KG1 (cell line): ENCODE measurements at regions not wholly inside any gene's neighbourhood (a gene's known extent, or its start where the extent isn't known, plus 50 kb on each side); places are given as distances from the start of the nearest gene placed in this dataset.

Experiments
- DNase-seq: peaks from one replicate; lab custom pipeline; 2025; lab: John Stamatoyannopoulos, UW

DNA sequence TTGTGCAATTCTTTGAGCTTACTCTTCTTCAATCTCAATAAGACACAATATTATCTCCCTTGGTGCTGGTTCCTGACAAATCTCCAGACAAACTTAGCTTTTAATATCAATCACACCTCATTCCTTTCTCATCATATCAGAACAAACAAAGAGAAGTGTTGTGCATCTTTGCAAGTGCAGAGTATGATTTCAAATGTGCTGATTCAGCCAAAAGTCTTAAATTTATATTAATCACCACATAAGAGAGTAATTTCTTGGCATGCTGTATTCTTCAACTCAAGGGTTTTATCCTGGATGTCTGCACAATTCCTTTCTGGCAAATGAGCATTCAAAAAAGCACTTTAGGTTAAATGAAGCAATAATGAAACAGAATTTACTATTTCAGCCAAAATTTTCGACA, 877.8 kb downstream of the ANKRD7 start:
- no peak for DNase-seq

DNA sequence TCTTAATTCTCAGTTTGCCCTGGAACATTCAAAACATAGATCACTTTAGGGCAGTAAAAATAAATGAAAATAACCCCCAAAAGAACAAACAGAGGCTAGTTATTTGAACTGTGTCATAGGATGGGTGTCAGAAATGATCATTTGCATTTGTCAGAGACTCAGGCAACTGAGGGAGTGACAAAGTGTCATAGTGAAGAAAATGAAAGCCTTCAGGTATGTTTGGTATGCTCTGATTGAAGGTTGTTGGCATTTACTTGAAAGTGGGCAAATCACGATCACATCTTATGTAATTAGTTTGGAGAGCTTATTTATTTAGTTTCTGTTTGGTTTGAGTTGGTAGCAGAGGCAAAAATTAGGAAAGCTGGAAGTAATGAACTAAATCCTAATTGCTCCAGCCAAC, 880.9 kb downstream of the ANKRD7 start:
- no peak for DNase-seq

DNA sequence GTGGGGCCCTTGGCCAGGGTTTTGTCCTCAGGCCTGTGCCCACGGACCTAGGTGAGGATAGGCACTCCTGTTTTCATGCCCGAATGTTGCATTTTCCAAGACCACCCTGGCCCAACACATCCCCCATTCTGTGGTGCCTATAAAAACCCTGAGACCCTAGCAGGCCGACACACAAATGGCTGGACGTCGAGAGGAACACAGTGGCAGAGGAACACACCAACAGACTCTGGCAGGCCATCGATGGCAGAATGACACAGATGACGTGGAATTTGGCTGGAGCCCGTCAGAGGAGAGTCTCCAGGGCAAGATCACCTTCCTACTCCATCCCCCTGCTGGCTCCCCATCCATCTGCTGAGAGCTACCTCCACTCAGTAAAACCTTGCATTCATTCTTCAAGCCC, 898.8 kb downstream of the ANKRD7 start:
- no peak for DNase-seq

DNA sequence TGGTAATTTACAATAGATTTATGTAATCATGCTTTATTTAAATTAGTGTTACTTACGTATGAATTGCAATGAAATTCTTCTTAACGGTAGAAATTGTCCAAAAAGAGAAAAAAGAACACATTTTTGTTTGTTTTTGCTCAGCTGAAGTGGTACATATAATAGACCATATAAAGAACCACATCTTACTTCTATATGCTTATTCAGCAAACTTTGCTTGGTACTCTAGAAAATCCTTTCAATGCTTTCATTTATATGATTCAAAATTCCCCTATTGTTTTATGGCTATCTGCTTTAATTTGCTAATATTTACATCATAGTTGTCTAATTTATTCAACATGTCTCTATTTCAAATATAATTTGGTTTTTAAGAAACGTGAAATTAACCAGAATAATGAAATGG, 903.2 kb downstream of the ANKRD7 start:
- no peak for DNase-seq

DNA sequence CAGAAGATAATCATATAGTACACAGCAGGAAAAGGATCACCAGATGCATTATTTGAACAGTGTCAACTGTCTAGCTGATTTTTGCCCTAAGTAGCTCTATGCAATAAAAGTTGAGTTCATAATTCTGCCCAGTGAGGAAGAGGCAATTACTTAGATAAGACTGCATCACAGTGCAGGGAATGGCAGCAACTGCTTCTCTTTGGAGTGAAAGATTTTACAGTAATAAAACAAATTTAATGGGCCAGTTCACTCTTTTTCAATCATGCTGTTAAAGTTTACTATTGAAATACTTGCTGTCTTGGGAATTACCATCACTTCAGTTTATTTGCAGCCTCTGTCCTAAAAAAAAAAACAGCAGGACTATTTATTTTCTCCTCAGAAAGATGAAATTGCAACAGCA, 907.9 kb downstream of the ANKRD7 start:
- no peak for DNase-seq

DNA sequence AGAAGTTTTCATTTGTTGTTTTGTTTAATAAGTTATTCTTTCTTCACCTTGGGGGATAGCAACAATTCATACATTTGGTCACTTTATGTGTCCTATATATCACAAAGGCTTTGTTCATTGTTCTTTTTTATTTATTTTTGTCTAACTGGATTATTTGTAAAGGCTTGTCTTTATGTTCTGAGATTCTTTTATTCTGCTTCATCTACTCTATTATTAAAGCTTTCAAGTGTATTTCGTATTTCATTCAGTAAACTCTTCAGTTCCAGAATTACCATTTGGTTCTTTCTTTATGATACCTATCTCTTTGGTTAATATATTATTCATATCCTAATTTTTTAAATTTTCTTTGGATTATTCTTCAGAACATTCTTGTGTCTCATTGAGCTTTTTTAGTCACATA, 942.9 kb downstream of the ANKRD7 start:
- DNase-seq, result no peak

DNA sequence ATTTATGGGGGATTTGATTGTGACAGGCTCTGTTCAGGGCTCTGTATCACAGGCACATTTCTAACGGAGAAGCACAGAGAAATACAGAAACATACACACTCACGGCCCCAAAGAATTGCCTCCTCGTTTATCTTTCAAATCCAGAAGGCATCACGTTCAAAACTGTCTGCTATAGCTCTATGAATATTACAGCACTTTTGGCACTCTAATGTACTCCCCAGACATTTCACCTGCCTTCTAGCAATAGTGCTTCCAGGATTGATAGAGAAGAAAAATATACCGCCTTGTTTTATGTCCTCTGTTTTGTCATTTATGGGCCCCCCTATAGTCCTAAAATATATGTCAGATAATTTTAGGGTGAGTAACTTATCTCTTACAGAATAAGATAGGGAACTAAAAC, 947.5 kb downstream of the ANKRD7 start:
- no peak for DNase-seq

DNA sequence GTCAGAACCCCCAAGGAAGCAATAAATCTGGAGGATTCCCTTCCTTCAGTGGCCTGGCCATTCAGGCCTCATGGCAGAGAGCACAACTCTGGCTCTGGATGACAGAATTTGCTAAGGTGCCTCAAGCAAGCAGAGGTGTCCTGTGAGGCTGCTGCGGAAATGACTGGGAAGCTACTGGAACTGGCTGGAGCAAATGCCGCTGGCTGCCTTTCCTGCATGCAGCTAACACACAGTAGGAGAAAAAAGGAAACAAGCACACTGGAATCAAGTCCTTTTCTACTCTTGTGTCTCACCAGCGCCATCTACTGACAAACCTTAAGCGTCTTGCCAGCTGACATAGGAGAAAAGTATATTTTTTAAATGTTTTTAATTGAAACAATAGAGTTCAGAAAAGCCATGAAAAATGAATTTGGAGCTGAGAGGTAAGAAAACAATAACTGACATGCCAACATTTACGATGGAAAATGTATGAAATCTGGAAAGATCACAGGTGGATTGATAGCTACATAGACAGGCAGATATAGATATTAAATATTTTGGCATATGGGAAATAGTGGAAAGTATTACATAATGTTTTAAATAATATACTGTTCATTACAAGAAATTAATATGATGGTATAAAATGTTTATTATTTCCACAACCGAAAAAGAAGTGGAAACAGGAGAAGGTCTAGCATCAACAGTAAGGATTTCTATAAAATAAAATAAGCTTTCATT, 951.6 kb downstream of the ANKRD7 start:
- DNase-seq, result no peak

DNA sequence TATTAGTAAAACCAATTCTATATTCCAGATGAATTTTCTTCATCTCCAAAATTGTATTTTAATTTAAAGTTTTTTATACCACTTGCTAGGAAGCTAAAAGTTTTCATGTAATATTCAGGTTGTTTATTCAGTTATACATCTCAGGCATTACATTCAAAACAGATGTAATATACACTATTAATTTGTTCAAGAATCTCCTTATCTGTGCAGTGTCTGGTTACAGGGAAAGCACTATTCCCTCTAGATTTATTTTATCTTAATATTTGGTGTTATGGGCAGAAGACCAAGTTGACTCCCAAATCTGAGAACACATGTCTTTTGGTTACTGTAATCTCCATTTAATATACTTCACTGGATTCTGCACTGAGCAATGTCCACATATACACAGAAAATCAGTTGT, 953.4 kb downstream of the ANKRD7 start:
- DNase-seq, result no peak

DNA sequence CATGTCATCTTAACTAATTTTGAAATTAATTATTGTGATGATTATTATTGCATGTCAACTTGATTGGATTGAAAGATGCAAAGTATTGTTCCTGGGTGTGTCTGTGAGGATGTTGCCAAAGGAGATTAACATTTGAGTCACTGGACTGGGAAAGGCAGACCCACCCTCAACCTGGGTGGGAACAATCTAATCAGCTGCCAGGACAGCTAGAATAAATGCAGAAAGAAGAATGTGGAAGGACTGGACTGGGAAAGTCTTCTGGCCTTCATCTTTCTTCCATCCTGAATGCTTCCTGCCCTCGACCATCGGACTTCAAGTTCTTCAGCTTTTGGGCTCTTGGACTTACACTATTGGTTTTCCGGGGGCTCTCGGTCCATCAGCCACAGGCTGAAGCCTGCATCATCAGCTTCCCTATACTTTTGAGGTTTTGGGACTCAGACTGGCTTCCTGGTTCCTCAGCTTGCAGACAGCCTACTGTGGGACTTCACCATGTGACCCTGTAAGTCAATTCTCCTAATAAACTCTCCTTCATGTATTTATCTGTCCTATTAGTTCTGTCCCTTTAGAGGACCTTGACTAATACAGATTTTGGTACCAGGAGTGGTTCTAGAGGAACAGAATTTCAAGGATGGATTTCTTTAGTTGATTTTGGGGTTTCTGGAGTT, 959.8 kb downstream of the ANKRD7 start:
- DNase-seq, result no peak

DNA sequence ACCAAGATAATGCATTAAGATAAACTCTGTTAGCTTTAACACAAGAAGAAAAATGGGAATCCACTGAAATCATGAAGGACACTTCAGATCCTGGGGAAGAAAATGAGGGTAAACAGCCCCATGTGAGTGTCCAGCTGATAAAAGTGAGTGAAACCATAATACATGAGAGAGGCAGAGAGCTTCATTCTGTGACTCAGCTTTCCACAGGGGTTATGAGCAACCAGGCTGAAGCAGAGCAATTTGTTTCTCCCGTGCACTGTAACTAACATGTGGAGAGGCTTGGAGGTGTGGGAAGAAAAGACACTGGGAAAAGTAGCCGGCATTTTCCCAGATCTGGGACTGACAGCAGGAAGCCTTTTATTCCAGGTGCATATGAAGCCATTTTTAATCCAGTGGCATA, 971.7 kb downstream of the ANKRD7 start:
- no peak for DNase-seq

DNA sequence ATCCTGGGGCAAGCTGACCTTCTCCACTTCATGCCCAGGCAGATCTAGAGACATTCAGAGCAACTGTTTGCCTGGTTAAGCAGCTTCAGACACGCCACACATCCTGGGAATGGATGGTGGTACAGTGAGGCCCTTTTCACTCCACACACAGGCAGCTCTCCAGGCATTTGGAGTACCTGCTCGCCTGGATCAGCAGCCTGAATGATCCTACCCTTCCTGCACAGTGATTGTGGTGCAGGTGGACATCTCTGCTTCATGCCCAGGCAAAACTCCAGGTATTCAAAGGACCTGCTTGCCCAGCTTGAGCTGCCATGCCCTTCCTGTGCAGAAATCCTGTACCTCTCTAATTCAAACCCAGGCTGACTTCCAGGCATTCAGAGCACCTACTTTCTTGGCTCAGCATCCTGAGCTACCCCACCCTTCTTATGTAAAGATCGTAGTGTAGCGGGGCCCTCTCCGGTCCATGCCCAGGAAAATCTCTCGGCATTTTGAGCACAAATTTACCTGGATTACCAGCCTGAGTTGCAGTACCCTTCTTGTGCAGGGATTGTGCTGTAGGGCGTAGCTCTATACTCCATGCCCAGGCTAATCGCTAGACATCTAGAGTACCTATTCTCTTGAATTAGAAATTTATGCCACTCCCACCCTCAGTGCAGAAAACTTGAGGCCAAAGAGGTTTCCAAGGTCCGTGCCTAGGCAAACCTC, 972.8 kb downstream of the ANKRD7 start:
- DNase-seq, result no peak

DNA sequence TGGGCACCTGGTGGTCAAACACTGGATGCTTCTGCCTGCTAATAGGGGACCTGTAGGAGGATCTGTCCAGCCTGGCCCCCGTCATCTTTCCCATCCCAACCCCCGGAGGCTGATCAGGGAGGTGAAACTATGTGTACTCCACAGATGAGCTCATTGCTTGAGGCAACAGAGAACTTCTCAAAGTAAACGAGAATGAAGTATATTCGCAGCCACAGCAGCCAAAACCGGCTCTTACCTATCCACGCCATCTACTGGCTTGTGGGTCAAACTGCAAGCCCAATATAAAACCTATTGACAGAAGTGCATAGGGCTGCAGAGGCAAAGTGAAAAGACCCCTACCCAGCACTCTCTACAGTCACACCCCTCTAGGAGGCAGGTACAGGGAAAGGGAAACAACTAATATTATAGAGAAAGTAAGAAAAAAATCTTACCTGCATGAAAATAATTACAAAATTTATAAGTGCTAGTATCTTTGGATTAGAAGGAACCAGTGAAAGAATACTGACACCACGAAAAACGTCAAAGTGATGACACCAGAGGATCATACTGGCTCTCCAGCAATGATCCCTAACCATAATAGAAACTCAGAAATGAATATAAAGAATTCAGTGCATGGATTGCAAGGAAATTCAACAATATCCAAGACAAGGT, 973.5 kb downstream of the ANKRD7 start:
- peak; percentile 6 for DNase-seq

DNA sequence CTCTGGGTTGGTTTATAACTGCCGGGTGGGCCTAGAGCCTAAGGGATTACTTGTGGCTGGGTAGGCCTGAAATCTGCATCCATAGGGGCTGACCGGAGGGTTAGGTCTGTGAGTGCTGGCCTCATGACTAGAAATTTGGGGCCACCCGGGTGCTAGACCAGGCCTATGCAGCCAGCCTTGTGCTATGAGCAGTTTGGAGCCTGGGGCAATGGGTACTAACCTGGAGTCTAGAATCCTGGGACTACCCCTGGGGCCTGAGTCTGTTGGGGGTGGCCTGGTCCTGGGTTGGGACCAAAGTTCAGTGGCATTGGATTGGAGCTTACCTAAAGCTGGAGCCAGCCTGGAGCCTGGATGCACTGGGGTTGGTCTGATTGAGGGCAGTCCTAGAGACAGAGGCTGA, 995.2 kb downstream of the ANKRD7 start:
- no peak for DNase-seq

DNA sequence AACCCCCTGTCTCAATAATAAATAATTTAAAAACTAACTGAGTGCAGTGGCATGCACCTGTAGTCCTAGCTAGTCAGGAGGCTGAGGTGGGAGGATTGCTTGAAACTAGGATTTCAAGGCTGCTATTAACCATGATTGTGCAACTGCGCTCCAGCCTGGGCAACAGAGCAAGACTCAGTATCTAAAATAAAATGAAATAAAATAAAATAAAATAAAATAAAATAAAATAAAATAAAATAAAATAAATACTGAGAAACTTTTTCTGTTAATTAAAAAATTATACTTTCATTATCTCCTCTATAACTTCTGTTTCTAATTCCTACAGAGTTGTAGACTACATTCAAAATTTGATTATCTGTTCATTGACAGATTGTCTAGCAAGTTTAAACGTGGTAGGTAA, 999.4 kb downstream of the ANKRD7 start:
- no peak for DNase-seq

DNA sequence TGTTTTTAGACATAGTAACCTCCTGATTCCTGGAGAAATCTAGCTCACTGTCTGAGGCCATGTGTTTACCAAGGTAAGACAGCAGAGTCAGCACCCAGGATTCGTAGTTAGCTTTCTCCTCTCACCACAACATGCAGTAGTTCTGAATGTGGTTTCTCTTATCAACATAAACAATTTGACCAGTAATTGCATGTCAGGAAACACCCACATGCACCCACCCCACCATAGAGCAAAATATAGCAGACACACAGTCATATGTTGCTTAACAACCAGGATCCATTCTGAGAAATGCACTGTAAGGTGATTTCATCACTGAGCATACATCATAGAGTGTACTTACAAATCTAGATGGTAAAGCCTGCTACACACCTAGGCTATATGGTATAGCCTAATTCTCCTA, 1004.0 kb downstream of the ANKRD7 start:
- DNase-seq, result no peak

DNA sequence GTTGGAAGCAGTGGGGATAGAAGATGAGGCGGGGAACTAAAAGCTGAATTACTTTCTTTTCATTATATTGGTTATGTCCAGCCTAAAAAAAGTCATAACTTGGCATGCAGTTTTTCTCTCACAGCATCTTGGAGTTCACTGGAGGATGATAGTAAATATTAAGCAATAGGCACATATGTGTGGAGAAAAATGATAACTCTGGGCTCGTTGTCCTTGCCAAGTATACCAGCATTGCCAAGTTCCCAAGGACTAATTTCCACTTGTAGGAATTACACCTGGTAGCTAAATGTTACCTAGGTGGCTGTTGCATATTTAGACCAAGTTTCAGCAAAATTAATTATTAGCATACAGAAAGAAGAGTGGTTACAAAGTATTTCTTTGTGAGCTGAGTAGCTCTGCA, 1007.6 kb downstream of the ANKRD7 start:
- DNase-seq, result no peak

DNA sequence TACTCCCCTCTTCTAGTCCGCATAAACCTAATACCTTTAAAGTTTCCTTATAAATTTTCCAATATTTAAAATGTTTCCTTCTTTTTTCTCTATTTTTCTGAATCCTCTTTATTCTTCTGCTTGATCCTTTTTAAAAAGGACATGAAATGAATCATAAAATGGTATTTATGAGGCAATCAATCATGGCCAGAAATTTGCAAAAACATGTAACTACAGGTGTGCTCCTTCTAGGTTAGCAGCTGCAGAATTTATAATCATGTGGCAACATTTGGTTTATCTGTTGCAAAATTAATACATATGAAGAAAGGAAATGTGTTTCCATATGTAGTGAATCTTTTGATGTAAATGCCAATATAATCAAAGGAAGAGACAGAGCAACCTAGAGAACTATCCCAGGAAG, 1008.5 kb downstream of the ANKRD7 start:
- no peak for DNase-seq

DNA sequence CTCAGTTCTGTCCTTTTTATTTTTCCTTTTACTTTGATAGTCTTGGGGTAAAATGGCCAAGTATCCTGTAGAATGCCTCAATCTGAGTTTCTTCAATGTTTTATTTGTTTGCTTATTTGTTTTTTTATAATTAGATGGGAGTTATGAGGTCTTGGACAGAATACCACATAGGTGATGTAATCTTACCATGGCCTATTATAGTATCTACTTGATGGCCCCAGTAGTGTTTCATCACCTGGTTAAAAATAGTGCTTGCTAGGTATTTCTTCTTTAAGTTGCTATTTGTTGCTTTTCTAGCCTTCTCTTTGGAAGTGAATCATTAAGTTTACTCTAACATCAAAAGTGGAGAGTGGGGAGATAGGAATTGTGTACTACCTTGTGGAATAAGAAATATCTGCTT, 1020.0 kb upstream of the KCND2 start:
- no peak for DNase-seq

DNA sequence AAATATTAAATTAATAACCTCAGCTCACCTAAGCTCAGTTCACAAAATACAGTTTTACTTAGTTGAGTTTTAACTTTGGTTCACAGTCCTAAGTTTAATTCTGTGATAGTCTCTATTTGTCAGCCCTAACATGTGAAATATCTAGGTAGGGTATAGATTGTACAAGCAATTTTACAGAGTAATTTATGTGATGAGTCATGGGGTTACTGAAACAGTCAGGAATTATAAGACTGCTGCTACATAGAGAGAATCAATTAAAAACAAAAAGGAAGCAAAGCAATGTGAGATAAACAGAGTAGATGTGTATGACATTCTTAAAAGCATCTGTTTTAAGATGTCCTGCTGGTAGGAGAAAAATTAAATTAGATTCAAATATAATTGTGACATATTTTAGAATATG, 1018.2 kb upstream of the KCND2 start:
- DNase-seq, result no peak

DNA sequence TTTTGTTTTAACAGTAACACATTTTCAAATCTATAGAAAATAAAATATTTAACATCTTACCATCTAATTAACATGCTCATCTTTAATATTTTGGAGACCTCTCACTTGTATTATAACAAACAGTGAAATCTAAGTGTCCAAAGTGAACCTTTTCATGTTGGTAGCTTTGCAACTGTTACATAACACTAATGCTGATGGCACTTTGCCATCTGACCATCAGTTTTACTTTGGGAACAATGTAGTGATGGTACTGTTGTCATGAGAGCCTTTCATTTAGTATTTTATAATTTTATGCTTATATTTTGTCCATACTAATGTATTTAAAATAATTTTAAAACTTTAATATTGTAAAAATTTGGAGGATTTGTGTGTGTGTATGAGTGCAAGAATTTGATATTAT, 1017.0 kb upstream of the KCND2 start:
- no peak for DNase-seq

DNA sequence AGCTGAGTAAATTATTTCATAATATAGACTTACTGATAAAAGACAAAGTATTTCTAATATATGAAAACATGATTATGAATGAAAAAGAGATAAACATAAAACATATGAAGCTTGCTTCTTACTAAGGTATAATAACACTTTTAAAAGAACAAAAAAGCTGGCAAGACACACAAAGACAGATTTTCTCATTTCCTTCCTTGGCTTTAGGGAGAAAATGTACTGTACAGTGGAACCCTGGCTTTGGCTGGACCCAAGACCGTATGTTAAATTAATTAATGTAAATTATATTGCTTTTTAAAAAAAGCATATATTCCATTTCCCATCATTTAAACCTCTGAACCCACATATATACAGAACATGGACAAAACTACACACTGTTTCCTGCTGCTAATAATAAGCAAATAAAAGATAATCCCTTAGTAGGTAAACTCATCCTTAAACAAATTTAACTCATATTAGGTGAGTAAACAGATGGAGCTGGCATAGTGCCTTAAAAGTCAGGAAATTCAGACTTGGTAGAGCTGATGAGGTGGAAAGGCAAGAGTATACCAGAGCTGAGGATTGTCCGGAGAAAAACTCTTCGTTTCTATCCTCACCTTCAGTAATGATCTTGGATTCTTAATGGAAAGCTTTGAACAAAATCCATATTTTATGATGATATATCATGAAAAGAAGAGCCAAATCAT, 1016.4 kb upstream of the KCND2 start:
- no peak for DNase-seq
